ENCODE measurements at regions not wholly inside any gene's neighbourhood (a gene's known extent, or its start where the extent isn't known, plus 50 kb on each side); places are given as distances from the start of the nearest gene placed in this dataset.

DNA sequence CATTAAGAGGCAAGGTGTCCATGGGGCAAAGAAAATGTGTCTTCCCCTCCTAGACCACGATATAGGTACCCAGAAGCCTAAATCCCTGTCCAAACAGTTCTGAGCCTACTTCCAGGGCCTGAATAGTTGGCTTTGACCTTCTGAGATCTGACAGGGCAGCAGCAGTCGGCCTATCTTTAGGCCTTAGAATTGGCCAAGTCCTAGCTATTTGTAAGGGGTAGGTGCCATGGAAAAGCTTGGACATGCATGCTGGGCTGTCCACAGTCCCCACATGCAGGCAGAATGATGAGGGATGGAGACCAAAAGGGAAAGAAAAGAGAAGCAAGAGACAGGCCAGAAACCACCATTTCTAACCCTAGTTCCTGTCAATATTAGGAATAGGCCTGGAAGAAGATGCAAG is 346.1 kb downstream of the ANXA1 start:
- H3K4me1 ChIP-seq (ENCODE audit: control insufficient read depth, insufficient read depth, low read length), result no peaks in the 10 kb centered on the region
- no peak overlapping the region for H3K9ac ChIP-seq (ENCODE audit: low read depth, low read length)
- H3K4me3 ChIP-seq (ENCODE audit: insufficient read depth, low read depth, low read length), result no peak overlapping the region
- intact Hi-C loops (cut with micrococcal nuclease), result no loop called here
- DNase-seq (no peak), ATAC-seq (ENCODE audit: low read depth) (no peak)
- BruUV-seq (replicated peaks), result no TSS peak
- H2BK120ac ChIP-seq (ENCODE audit: low read depth, low read length), result no peak overlapping the region
- peaks cover 11% of the 10 kb centered on the region for H3K9me3 ChIP-seq (ENCODE audit: control insufficient read depth, insufficient read depth, low read length)
- H3K36me3 ChIP-seq (ENCODE audit: control insufficient read depth, insufficient read depth, low read length), result no peaks in the 10 kb centered on the region
- no peak overlapping the region for H2BK5ac ChIP-seq (ENCODE audit: low read depth, low read length, poor library complexity, severe bottlenecking)
- no peak overlapping the region for H3K18ac ChIP-seq (ENCODE audit: low read depth, low read length)
- H4K8ac ChIP-seq (ENCODE audit: low read depth in 2 of 2, low read length in 2 of 2), result no peak overlapping the region
- no peaks in the 10 kb centered on the region for H4K20me1 ChIP-seq (ENCODE audit: insufficient read depth, low read length)
- H2BK15ac ChIP-seq (ENCODE audit: low read depth, low read length), result no peak overlapping the region
- no peaks in the 10 kb centered on the region for H3K9me1 ChIP-seq (ENCODE audit: insufficient read depth, low read length)
- H3K56ac ChIP-seq (ENCODE audit: extremely low read depth, insufficient read depth, low read length), result no peak overlapping the region
- no peak overlapping the region for H3K14ac ChIP-seq (replicated peaks; ENCODE audit: low read depth, low read length)
- H3K27ac ChIP-seq (ENCODE audit: insufficient read depth, low read length), result no peak overlapping the region
- in situ Hi-C loops (cut with MboI; ENCODE audit: low sequenced_read_pairs), result no loop called here
- no peak overlapping the region for H2AK9ac ChIP-seq (replicated peaks; ENCODE audit: low read depth, low read length, poor library complexity)
- no peak overlapping the region for H4K91ac ChIP-seq (ENCODE audit: insufficient read depth, low read depth, low read length)
- H4K5ac ChIP-seq (ENCODE audit: low read depth, low read length), result no peak overlapping the region
- TF ChIP-seq CHD1 (IDR thresholded peaks at IDR 0.05; ENCODE audit: low read depth, low read length), result no peak
- TF ChIP-seq MAFK (IDR thresholded peaks at IDR 0.05; ENCODE audit: low read depth, low read length), result no peak
- TF ChIP-seq RCOR1 (IDR thresholded peaks at IDR 0.05; ENCODE audit: insufficient replicate concordance, low read length), result no peak
- TF ChIP-seq MAZ (IDR thresholded peaks at IDR 0.05; ENCODE audit: borderline replicate concordance, low read depth, low read length), result no peak
- no peak for TF ChIP-seq RAD21 (IDR thresholded peaks at IDR 0.05; ENCODE audit: low read length)
- TF ChIP-seq MXI1 (IDR thresholded peaks at IDR 0.05; ENCODE audit: borderline replicate concordance, low read depth, low read length), result no peak
- TF ChIP-seq POLR2A (IDR thresholded peaks at IDR 0.05; ENCODE audit: low read depth, low read length), result no peak
- no peak for TF ChIP-seq BHLHE40 (IDR thresholded peaks at IDR 0.05; ENCODE audit: low read depth, low read length)
- TF ChIP-seq, protein P1, sequence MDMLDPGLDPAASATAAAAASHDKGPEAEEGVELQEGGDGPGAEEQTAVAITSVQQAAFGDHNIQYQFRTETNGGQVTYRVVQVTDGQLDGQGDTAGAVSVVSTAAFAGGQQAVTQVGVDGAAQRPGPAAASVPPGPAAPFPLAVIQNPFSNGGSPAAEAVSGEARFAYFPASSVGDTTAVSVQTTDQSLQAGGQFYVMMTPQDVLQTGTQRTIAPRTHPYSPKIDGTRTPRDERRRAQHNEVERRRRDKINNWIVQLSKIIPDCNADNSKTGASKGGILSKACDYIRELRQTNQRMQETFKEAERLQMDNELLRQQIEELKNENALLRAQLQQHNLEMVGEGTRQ (IDR thresholded peaks at IDR 0.05; ENCODE audit: low read depth, low read length), result no peak
- TF ChIP-seq, protein P2, sequence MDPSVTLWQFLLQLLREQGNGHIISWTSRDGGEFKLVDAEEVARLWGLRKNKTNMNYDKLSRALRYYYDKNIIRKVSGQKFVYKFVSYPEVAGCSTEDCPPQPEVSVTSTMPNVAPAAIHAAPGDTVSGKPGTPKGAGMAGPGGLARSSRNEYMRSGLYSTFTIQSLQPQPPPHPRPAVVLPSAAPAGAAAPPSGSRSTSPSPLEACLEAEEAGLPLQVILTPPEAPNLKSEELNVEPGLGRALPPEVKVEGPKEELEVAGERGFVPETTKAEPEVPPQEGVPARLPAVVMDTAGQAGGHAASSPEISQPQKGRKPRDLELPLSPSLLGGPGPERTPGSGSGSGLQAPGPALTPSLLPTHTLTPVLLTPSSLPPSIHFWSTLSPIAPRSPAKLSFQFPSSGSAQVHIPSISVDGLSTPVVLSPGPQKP (IDR thresholded peaks at IDR 0.05; ENCODE audit: borderline replicate concordance, low read depth, low read length), result no peak
- no peak for TF ChIP-seq RFX5 (IDR thresholded peaks at IDR 0.05; ENCODE audit: low read depth, low read length)
- TF ChIP-seq FOS (IDR thresholded peaks at IDR 0.05; ENCODE audit: low read depth, low read length), result no peak
- TF ChIP-seq, protein P3, sequence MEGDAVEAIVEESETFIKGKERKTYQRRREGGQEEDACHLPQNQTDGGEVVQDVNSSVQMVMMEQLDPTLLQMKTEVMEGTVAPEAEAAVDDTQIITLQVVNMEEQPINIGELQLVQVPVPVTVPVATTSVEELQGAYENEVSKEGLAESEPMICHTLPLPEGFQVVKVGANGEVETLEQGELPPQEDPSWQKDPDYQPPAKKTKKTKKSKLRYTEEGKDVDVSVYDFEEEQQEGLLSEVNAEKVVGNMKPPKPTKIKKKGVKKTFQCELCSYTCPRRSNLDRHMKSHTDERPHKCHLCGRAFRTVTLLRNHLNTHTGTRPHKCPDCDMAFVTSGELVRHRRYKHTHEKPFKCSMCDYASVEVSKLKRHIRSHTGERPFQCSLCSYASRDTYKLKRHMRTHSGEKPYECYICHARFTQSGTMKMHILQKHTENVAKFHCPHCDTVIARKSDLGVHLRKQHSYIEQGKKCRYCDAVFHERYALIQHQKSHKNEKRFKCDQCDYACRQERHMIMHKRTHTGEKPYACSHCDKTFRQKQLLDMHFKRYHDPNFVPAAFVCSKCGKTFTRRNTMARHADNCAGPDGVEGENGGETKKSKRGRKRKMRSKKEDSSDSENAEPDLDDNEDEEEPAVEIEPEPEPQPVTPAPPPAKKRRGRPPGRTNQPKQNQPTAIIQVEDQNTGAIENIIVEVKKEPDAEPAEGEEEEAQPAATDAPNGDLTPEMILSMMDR (conservative IDR thresholded peaks at IDR 0.05; ENCODE audit: low read depth, low read length), result no peak
- TF ChIP-seq SMC3 (IDR thresholded peaks at IDR 0.05; ENCODE audit: low read depth, low read length), result no peak
- no peak for TF ChIP-seq NFE2L2 (IDR thresholded peaks at IDR 0.05; ENCODE audit: low read depth, low read length)
- TF ChIP-seq CEBPB (IDR thresholded peaks at IDR 0.05; ENCODE audit: low read depth, low read length), result no peak
- H3K23ac ChIP-seq (ENCODE audit: low read depth, low read length), result no peak overlapping the region
- H2AFZ ChIP-seq (replicated peaks; ENCODE audit: low read length, poor library complexity), result no peak overlapping the region
- ChIA-PET POLR2A (ENCODE audit: unreplicated experiment) (no interaction called here), CTCF (no interaction called here)
- H2BK20ac ChIP-seq (ENCODE audit: low read depth, low read length), result no peak overlapping the region
- H3K79me1 ChIP-seq (ENCODE audit: low read depth in 1 of 2, low read length in 2 of 2), result no peaks in the 10 kb centered on the region
- H2AK5ac ChIP-seq (ENCODE audit: low read depth, low read length), result no peak overlapping the region
- dilution Hi-C loops (cut with HindIII; ENCODE audit: low sequenced_read_pairs, unreplicated experiment), result no loop called here
- no peaks in the 10 kb centered on the region for H3K27me3 ChIP-seq (ENCODE audit: control insufficient read depth, insufficient read depth, low read length)
- WGBS, 2 experiments (ENCODE audit: extremely low coverage in 2 of 2, insufficient read length in 1 of 2), result 20% methylated on average over 1 of the region's 2 CpGs; no CpG with 5 or more reads in 1 of the 2 experiments
- no peak overlapping the region for H3K4me2 ChIP-seq (ENCODE audit: low read depth, low read length)
- no peak overlapping the region for H3K4ac ChIP-seq (ENCODE audit: low read depth, low read length)

All from IMR-90 (cell line).